Fibroblast of skin of back (primary cell): ENCODE measurements at regions not wholly inside any gene's neighbourhood (a gene's known extent, or its start where the extent isn't known, plus 50 kb on each side); places are given as distances from the start of the nearest gene placed in this dataset.
"Not testable (repeated sequence)": the region's sequence is repeated elsewhere in the genome, so short reads cannot be mapped to it uniquely, and the experiment has no call there.

Experiments
- DNase-seq: peaks from one replicate; pipeline ENCODE4 v3.0.0-alpha.2; 2013

- DNase-seq: no peak
Measured at GRCh38 chr22:27578937-27579617, 222.5 kb downstream of the MN1 start.

- DNase-seq: no peak
Measured at GRCh38 chr22:27580311-27580897, 221.2 kb downstream of the MN1 start.

GRCh38 chr22:27581236-27581635 is 220.3 kb downstream of the MN1 start:
- no peak for DNase-seq

GRCh38 chr22:27581688-27582087 is 219.9 kb downstream of the MN1 start:
- no peak for DNase-seq

- no peak for DNase-seq
Measured at GRCh38 chr22:27583856-27584255, 217.7 kb downstream of the MN1 start.

- DNase-seq: no peak
Measured at GRCh38 chr22:27585141-27585540, 216.4 kb downstream of the MN1 start.

GRCh38 chr22:27588268-27588667 is 213.3 kb downstream of the MN1 start:
- DNase-seq: no peak

- DNase-seq: no peak
Measured at GRCh38 chr22:27588915-27589314, 212.6 kb downstream of the MN1 start.

- no peak for DNase-seq
Measured at GRCh38 chr22:27591060-27591459, 210.5 kb downstream of the MN1 start.

- no peak for DNase-seq
Measured at GRCh38 chr22:27593378-27593777, 208.2 kb downstream of the MN1 start.

- no peak for DNase-seq
Measured at GRCh38 chr22:27594020-27594419, 207.5 kb downstream of the MN1 start.

- no peak for DNase-seq
Measured at GRCh38 chr22:27594474-27595134, 207.0 kb downstream of the MN1 start.

- peak; percentile 18 for DNase-seq
Measured at GRCh38 chr22:27596133-27596870, 205.3 kb downstream of the MN1 start.

GRCh38 chr22:27597703-27598444 is 203.7 kb downstream of the MN1 start:
- DNase-seq: no peak

- DNase-seq: no peak
Measured at GRCh38 chr22:27598792-27599191, 202.8 kb downstream of the MN1 start.

- DNase-seq: no peak
Measured at GRCh38 chr22:27601195-27601594, 200.4 kb downstream of the MN1 start.

GRCh38 chr22:27602390-27602789 is 199.2 kb downstream of the MN1 start:
- DNase-seq: no peak

- no peak for DNase-seq
Measured at GRCh38 chr22:27603111-27603799, 198.3 kb downstream of the MN1 start.

GRCh38 chr22:27603800-27604144 is 197.8 kb downstream of the MN1 start:
- peak; percentile 31 for DNase-seq

GRCh38 chr22:27605390-27605789 is 196.2 kb downstream of the MN1 start:
- no peak for DNase-seq

GRCh38 chr22:27607750-27608149 is 193.8 kb downstream of the MN1 start:
- DNase-seq: not testable (repeated sequence)

- no peak for DNase-seq
Measured at GRCh38 chr22:27609451-27609888, 192.1 kb downstream of the MN1 start.
